GM19397 (cell line): ENCODE measurements at regions not wholly inside any gene's neighbourhood (a gene's known extent, or its start where the extent isn't known, plus 50 kb on each side); places are given as distances from the start of the nearest gene placed in this dataset.

Experiments used
- ATAC-seq: cut with Tn5 transposase; IDR thresholded peaks from one replicate; pipeline ENCODE4 v1.9.1; 2021; ENCODE audit warnings: mild to moderate bottlenecking, moderate library complexity; ENCODE audit not compliant: unreplicated experiment

DNA sequence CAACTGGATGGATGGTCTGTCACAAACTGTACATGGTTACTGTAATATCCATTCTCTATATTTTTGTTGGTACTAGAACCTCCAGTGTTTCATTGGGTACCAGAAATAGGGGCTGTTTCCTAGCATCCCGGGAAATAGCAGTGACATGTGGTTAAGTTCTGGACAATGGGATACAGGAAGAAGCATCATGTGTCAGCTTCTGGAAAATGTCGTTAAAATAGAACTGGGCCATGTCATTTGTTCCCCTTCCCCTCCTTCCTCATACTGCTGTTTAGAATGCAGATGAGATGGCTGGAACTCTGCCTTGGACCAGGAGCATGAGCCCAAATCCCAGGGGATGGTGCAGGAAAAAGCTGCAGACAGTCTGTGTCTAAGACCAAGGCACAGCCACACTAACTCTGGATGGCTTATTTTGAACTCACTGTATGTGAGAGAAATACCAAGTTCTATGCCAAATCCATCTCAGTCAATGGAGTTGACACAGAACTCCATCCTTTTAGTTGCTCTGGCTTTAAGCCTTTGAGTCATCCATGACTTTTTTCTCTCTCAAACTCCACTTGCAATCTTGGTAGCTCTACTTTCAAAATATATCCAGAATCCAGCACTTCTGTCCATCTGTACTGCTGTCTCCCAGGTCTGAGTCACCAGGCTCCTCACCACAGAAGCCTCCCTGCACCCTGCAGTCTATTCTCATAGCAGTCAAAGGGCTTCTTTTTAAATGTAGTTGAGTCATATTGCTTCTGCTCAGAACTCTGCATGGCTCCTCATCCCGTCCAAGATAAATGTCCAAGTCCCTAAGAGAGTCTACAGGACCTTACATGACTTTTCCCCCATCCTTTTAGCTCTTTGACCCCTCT, 184.2 kb downstream of the NSG2 start:
- no peak for ATAC-seq

DNA sequence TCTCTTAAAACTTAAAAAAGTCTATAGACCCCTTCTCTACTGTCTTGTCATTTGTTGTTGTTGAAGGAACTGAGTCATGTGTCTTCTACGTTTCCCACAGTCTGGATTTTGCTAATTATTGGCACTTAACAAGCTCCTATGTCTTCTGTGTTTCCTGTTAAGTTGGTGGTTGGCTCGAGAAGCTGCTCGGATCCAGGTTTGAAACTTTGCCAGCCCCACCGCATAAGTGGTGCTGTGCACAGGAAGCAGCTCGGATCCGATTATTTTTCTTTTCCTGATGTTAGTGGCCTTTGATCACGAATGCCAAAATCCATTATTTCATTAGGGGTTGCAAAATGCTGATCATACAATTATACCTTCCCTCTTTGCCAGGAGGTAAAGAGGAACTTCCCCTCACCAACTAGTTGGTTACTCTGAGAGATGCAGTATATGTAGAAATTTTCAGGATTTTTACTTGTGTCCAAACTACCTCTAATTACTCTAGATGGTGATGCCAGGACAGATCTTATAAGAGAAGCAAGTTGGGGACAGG, 186.5 kb downstream of the NSG2 start:
- no peak for ATAC-seq

DNA sequence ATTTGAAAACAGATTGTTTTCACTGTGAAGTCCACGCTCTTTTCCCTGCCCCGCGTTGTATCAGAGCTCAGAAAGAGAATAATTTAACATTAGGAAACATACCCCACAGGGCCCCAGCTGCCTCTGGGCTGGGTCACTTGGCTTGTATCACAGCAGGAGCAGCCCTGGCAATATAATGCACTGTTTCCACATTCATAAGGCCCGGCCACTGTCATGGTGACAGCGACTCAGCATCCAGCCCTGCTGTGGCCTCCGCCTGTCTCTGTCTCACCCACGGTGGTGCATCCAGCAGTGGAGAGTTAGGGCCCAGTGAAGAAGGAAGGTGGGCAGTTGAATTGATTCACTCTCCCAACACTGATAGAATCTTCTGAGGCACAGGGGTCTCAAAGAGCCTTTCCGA, 188.9 kb downstream of the NSG2 start:
- no peak for ATAC-seq

DNA sequence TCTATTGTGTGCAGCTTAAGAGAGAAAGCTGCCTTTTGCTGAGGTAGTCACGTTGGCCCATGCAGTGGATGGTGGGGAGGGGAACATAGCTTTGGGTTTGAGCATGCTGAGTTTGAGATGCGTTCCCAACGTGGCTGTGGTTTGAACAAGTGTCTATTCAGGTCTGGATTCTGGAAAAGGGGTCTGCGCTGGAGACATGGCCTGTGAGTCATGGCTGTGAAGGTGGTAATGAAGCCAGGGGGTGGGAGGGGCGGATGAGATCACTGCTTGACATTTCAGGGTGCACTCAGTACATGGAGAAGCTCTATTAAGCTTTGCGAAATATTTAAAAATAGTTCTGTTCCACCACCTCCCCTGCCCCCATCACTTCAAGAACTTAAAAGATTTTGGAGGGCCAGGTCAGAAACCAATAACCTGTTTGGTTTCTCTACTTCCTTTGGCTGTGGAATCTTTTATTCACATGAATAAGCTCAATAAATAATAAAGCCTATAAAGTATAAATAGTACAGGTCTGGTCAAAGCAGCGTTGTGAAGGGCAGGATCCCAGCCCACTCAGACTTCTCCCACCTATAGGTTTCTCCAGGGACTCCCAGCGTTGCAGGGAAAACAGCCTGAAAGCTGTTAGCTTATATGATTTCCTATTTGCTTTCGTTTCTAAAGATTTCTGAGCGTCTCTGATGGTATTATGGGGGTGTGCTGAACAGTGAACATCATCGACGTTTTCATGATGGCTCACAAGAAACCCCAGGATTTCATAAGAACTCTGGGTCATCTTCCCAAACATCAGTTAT, 189.9 kb downstream of the NSG2 start:
- ATAC-seq: no peak

DNA sequence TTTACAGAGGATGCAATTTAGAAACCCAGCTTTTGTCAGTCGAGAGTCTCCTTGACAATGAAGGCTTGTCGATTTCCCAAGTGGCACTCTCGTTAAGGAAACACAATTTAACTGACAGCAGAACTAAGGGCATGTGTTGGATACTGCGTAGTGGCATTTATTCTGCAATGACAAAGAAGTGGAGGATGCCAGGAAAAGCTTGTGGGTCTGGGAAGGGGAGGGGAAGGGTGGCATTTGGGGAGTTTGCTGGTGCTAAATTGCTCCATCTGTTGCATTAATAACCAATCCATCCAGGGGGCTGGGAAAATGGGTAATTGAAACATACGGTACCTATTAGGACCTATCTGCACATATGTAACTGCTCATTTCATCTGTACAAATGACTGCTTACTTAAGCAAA, 190.6 kb downstream of the NSG2 start:
- ATAC-seq: no peak

DNA sequence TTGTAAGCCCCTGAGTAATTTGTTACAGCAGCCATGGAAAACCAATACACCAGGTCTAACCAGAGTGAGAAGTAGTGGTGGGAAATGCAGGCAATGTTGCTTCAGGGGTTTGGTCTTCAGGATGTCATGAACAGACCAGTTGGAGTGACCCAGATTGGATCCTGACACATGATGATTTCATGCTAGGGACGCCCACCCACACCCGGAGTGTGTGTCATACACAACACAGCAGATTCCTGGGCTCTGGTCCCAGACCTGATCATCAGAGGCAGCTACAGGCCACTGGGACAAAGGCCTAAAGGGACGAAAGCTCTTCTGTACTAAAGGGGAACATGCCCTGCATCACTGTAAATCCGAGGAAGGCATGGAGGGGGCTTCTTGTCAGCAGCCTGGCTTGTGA, 194.2 kb downstream of the NSG2 start:
- no peak for ATAC-seq

DNA sequence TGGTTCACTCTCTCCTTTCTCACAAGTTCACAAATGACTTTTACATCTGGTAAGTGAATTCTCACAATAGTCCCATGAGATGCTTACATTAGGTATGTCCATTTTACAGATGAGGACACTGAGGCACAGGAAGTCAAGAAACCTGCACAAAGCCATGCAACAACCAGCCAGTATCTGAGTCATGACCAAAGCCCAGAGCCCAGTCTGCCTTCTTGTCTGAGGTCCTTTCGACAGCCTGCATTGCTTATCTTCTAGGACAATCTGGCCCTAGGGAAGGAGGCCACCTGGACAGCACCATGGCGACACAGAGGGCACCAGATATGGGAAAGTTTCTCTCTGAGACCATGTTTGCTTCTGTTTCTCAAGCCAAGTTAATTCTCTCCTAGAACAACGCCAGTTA, 197.1 kb downstream of the NSG2 start:
- no peak for ATAC-seq

DNA sequence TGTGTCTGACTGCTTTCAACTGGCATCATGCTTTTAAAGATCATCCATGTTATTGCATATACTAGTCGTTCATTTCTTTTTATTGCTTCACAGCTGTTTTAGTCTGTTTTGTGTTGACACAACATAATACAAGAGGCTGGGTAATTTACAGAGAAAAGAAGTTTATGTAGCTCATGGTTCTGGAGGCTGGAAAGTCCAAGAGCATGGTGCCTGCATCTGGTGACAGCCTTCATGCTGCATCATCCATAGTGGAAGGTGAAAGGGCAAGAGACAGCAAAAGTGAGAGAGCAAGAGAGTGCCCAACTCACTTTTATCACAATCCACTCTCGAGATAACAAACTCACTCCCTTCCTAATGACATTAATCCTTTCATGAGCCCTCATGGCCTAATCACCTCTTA, 198.4 kb downstream of the NSG2 start:
- ATAC-seq: no peak

DNA sequence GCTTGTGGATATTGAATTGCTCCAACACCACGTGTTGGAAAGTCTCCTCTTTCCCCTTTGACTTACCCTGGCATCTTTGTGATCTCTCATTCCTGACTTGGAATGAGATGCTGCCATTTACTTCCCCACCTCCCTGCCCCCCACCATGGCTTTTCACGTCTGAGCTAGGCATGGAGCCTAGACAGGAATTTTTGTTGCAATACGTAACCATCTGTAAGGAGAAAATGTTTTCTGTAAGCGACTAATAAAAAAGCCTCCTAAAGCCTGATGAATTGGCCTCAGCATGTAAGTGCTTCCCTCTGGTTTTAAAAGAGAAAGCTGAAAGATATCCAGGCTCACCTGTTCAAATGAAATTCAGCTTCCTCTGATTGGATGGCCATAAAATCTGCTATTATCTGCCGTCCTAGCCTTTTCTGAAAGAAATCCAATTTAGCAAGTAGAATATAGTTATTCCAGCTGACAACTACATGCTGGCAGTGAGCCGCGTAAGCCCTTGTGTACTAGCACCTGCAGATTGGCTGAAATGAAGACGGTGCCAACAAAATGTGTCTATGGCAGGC, 200.1 kb downstream of the NSG2 start:
- no peak for ATAC-seq

DNA sequence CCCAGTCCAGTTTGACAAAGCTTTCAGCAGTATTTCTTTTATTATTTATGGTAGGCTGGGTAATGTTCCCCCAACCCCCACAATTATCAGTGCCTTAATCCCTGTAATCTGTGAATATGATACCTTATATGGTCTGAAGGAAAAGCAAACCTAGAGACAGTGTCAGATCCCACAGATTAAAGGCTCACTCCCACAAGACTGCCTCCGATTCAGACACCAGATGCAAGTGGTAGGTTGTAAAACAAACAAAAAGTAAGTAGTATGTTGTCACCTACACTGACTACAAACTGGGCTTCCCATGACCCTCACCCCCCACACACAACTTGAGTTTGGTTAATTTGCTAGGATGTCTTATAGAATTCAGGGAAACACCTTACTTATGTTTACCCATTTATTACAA, 201.2 kb downstream of the NSG2 start:
- no peak for ATAC-seq

DNA sequence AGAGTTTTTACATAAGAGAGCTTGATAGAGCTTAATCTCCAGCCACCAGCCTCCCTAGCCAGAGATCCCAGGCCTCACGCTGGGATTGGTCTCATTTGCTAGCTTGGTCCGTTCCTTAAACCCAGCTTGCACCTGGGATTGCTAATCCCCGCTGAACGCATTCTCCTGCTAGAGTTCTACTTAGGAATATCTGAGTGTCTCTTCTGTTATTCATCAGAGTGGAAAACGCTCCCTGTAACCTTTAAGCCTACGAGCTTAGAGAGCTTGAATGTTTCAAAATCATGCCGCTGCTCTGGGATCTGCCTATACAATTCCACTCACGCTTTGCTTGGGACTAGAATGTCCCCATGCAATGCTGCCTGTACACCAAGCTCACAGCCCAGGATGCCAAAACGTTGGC, 201.8 kb downstream of the NSG2 start:
- ATAC-seq: no peak

DNA sequence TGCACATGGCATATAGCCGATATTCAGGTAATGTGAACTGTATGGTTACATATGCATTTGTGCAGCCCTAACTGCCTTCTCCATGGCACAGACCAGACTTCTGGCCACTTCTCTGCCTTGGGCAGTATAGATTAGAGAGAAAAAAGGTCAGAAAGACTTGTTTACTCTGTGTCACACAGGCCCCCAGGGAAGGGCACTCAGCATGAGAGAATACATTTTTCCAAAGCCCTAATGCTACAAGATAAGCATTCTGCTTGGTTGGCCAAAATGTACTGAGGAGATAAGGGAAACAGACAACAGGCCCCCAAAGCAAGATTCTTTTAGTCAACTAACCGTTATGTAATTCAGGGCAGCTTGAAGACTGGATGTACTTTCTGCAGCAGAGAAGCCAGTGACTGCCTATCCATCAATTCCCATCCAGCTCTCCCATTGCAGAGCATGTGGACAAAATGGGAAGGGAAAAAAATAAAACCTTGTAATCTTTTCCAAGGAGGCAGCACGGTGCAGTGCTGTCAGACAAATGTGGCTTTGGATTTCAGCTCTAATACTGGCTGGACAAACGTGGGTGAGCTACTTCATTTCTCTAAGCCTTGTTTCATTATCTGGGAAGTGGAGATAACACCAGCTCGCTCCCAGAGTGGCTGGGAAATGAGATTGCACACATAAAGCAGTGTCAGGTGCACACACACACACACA, 205.9 kb downstream of the NSG2 start:
- no peak for ATAC-seq

DNA sequence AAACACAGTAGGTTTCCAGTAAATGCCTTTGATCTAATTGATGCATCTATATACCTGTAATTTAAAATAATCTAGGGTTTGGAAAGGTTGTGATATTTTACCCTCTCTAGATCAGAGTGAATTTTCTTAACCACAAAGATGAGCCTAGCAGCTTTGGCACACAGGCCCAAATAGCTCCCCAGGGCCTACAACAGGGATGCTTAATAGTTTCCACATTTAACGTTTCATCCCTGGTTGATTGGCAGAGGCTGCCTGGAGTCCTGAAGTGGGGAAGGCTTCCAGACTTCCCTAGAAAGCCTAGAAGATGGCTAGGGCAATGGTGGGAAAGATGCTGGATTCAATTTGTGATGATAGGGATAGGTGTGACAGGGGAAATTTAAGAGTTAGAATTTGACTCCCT, 206.6 kb downstream of the NSG2 start:
- ATAC-seq: no peak

DNA sequence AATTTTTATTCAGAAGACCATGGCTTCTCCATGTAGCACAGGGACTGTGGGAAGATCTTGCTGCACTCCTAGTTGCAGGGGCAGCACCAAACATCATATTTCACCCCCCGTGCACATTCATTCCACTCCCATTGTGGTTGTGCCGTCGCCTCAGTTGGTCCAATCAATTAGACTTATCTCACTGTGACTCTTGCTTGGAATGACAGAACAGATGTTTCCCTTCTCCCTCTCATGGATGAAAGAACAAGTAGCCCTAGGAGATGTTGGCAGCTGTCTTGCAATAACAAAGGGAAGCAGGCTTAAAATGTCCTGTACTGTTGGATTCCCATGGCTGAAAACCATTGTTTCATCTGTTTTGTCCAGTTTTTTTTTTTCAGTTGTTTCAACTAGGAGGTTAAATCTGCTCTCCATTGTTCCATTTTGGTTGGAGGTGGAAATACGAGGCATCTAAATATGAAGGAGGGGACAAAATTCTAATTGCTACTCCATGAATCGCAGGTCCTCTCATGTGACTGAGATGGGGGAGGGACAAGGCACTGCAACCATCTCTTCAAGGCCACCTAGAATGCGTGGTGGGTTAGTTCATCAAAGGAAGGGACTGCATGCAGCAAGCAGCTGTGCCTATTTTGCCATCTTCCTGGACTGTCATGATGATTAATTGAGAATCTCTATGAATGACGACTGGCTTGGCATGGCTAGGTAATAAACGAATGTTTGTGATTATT, 214.4 kb downstream of the NSG2 start:
- ATAC-seq: no peak

DNA sequence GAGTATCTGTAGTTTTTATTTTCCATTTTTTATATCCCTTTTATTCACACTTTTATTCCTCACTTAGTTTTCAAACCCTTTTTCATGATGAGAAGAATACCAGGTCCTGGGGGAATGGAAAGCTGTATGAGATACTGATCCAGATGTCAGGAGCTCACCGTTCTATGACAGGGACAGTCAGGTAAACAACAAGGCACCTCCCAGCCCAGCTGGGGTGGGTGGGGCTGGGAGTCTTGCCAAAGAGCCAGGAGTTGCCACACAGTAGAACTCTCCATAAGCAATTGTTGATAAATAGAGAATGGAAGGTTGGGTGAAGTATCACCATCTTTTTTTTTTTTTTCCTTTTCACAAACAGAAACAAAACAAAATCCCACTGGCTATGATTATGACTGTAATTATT, 225.8 kb downstream of the NSG2 start:
- no peak for ATAC-seq

DNA sequence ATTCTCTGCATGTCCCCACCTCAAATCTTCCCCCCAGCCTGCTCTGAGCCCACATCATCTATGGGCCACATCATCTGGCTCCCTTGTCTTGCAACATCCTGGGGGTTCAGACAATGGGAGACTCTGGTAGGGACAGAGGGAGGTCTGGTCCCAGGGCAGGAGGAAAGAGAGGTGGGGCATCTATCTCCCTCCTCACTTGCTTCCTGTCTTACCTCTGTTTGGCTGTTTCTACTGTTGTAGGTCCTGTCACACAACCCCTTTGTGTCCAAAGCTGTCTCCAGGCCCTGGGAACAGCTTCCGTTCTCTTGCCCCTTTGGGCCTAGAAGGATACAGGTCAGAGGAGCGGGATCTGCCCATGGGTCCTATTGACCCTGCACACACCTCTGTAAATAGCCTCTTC, 227.2 kb downstream of the NSG2 start:
- peak; percentile 14 for ATAC-seq

DNA sequence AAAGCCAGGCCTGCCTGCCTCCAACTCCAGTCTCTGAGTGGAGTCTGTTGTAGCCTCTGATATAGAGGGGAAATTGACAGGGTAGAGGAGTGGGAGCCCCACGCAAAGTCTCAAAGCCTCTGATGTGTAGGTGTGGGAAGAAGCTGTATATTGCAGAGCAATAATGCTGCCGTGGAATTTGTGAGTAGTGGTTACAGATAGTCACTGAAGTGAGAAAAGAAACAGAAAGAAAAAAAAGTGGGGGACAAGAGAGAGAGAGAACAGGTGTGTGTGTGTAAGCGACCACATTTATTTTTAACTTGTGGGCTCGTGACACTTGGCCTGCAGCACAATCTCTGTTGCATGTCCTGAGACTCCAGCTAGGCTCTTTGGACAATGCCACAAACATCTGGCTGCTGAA, 227.8 kb downstream of the NSG2 start:
- ATAC-seq: peak; percentile 85

DNA sequence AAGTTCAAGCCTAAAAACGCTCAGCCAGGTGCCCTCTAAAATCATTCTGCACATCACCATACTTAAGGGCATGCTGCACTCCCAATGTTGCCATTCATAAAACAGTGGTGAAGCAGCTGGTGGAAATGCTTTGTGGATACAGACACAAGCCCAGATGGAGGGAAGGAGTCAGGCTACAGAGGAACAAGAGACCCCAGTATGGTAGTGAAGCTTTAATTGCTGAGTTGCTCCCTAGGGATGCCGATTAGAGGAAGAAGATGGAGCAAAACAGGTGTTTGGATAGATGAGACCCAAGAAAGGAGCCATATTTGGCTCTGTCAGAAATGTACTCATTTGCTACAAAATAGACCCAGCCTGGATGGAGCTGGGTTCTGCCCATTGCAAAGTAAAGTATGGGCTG, 230.5 kb downstream of the NSG2 start:
- ATAC-seq: no peak

DNA sequence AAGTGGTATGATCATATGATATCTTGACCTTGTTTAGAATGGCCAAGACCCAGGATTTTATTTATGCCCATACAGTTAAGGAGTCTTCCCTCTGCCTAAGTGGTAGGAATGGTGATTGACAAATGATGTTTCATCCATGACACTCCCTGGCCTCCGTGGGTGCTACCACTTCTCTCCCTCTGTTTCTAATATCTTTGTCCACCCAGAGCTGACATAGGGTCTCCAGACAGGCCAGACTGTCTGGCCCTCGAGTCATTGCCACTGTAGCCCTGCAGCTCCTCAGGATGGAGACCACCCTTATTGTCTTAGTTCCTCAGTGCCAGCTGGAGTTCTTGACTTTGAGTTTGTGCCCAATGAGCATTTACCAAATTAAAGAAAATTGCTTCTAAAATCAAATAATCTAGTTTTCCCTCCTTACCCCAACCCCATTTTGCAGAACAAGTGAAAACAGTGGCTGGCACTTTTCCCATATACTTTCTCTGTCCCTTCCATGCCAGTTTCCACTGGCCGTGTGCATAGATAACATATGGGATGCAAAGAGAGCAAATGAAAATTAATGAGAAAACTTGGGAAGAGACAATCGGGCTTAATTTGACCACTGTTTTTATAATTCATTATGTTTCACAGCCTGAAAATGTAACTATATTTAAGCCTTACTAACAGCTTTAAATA, 235.7 kb downstream of the NSG2 start:
- ATAC-seq: no peak

DNA sequence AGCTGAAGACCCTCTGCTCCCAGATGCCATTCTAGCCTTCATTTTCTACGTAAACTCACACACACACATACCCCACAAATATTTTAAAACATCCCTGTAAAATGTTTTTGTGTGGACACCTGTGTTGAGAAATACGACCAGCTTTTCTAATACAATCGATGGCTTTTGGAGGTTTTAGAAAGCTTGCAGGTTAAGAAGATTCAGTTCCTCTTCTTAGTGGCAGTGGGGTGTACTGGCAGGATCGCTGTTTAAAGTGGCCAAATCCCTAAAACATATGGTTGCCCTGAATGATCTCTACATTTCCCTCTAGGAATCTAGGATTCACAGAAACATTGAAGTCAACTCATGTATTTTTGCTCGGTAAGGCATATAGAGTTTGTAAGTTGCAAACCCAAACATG, 236.3 kb downstream of the NSG2 start:
- ATAC-seq: no peak
